Stimulated activated effector memory CD8-positive, alpha-beta T cell treated with anti-CD3 and anti-CD28 coated beads, Interleukin-12 subunit alpha, Interleukin-12 subunit beta, amount 100 ng/mL, for 72 hours (primary cell): ENCODE measurements at regions not wholly inside any gene's neighbourhood (a gene's known extent, or its start where the extent isn't known, plus 50 kb on each side); places are given as distances from the start of the nearest gene placed in this dataset.
"Not testable (repeated sequence)": the region's sequence is repeated elsewhere in the genome, so short reads cannot be mapped to it uniquely, and the experiment has no call there.

Source experiments
- ATAC-seq: fragments of 150-1000 bp; cut with Tn5 transposase; 2 replicates; pipeline ENCODE4 v1.10.0; 2021
- DNase-seq, 2 donors: peaks; one replicate each; pipeline ENCODE4 v3.0.0; 2021 to 2022; ENCODE audit warnings: low spot score in 2 of 2
- H3K27ac Mint-ChIP-seq: one replicate; pipeline ENCODE4 v1.8.0; 2022; ENCODE audit warnings: mild to moderate bottlenecking, mixed read lengths
- H3K36me3 Mint-ChIP-seq: one replicate; pipeline ENCODE4 v1.8.0; 2022; ENCODE audit warnings: mild to moderate bottlenecking, mixed read lengths
- H3K4me1 Mint-ChIP-seq: one replicate; pipeline ENCODE4 v1.8.0; 2022; ENCODE audit warnings: mixed read lengths
- H3K4me3 Mint-ChIP-seq: one replicate; pipeline ENCODE4 v1.8.0; 2022; ENCODE audit warnings: mild to moderate bottlenecking, mixed read lengths
- H3K9me3 Mint-ChIP-seq: one replicate; pipeline ENCODE4 v1.8.0; 2022; ENCODE audit warnings: mixed read lengths

DNA sequence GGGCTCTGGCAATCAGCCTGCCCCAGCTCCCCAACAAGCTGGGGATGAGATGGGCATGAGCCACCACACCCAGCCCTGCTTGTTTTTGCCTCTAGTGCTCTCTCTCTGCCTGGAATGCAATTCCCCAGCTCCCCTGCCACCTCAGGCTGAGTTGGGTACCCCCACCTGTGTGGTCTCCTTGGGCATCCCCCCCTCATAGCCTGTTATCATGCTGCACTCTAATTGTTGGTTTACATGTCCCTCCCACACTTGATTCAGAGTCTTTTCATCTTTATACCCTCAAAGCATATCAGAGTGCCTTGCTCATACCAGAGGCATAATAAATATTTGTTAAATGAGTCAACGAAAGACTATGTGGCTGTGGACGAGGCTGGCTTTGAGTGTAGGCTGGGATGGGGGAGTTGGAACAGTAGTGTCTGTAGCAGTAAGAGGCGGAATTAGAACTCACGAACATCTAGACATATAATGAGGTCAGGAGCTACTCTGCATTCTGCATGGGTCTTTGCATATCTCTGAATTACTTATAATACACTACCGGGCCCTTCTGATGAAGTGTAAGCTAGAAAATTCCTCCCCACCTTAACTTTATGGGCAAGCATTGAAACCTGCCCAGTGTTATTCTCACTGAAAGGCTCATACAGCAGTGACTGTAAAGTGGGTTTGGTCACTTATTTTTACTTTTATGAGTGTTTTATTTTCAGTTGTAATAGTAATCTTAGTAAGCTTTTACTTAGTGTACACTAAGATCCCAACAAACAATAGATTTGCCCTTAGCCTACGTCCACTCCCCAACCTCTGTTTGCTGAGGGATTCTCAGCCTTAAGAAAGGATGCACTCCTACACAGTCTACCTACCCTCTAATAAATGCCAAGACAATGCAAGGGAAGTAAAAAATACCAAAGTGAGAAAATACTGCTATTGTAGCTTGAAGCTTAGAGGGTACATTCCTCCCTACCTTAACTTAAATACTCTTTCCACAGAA lies 58.7 kb downstream of the EDN1 start:
- Mint-ChIP-seq H3K27ac (no peak overlapping the region), H3K4me1 (no peaks in the 10 kb centered on the region), H3K9me3 (peaks cover 6% of the 10 kb centered on the region), H3K36me3 (peaks cover 7% of the 10 kb centered on the region), H3K4me3 (no peak overlapping the region)
- ATAC-seq (no peak), DNase-seq (no peak)

DNA sequence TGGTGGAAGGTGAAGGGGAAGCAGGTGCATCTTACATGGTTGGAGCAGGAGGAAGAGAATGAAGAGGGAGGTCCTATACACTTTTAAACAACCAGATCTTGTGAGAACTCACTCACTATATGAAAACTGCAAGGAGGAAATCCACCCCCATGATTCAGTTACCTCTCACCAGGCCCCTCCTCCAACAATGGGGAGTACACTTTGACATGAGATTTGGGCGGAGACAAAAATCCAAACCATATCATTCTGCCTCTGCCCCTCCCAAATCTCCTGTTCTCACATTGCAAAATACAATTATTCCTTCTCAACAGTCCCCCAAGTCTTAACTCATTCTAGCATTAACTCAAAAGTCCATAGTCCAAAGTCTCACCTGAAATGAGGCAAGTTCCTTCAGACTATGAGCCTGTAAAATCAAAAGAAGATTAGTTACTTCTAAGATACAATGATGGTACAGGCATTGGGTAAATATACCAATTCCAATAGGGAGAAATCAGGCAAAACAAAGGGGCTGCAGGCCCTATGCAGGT lies 60.5 kb downstream of the EDN1 start:
- no peak for ATAC-seq
- no peaks in the 10 kb centered on the region for H3K4me1 Mint-ChIP-seq
- no peak overlapping the region for H3K4me3 Mint-ChIP-seq
- no peak for DNase-seq
- H3K27ac Mint-ChIP-seq: no peak overlapping the region
- H3K9me3 Mint-ChIP-seq: peaks cover 6% of the 10 kb centered on the region
- H3K36me3 Mint-ChIP-seq: peaks cover 7% of the 10 kb centered on the region

DNA sequence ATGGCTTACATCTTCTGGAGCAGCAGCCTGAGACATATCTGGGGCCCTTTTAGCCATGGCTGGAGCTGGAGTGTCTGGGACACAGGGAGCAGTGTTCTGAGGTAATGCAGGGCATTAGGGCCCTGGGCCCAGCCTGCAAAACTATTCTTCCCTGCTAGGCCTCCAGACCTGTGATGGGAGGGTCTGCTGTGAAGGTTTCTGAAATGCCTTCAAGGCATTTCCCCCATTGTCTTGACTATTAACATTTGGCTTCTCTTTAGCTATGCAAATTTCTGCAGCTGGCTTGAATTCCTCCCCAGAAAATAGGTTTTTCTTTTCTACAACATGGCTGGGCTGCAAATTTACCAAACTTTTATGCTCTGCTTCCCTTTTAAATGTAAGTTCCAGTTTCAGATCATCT lies 61.5 kb downstream of the EDN1 start:
- no peak overlapping the region for H3K4me3 Mint-ChIP-seq

DNA sequence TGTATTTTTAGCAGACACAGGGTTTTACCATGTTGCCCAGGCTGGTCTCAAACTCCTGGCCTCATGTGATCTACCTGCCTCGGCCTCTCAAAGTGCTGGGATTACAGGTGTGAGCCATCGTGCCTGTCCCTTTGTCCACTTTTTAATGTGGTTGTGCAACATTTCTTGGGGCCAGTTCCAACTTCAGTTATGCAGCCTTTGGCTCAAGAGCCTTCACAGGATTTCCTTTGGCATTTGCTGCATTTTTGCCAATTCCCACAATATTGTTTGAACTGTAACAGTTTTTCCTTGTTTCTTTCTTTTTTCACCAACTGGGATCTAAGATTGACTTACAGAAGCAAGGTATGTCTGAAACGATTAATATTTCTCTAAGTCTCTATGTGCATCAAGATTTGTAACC lies 63.6 kb downstream of the EDN1 start:
- DNase-seq: no peak

More for the DNA sequence above, 61.5 kb downstream of the EDN1 start:
- H3K36me3 Mint-ChIP-seq: peaks cover 7% of the 10 kb centered on the region
- H3K4me1 Mint-ChIP-seq: no peaks in the 10 kb centered on the region
- DNase-seq (no peak), ATAC-seq (no peak)
- H3K9me3 Mint-ChIP-seq: peaks cover 6% of the 10 kb centered on the region
- H3K27ac Mint-ChIP-seq: no peak overlapping the region

DNA sequence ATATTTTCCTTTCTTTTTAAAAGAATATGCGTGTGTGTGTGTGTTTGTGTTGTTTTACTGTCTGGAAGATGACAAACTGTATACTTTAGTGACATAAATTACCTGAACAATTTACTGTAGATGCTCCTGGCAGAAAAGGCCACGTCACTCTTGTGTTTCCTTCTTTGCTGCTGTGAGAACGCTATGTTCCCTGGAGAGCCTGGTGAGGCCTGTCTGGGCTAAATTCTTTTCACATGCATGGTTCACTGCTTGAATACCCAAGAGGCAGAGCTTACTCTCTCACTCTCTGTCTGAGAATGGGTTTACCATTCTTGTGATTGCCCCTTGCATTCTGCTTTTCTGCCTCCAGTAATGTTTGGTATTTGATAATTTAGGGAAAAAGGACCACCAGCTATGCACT lies 64.3 kb downstream of the EDN1 start:
- H3K4me1 Mint-ChIP-seq: no peaks in the 10 kb centered on the region
- DNase-seq: no peak

More for the DNA sequence above, 63.6 kb downstream of the EDN1 start:
- H3K4me3 Mint-ChIP-seq: no peak overlapping the region
- H3K36me3 Mint-ChIP-seq: no peaks in the 10 kb centered on the region
- H3K4me1 Mint-ChIP-seq: no peaks in the 10 kb centered on the region
- ATAC-seq: no peak
- peaks cover 6% of the 10 kb centered on the region for H3K9me3 Mint-ChIP-seq
- no peak overlapping the region for H3K27ac Mint-ChIP-seq

DNA sequence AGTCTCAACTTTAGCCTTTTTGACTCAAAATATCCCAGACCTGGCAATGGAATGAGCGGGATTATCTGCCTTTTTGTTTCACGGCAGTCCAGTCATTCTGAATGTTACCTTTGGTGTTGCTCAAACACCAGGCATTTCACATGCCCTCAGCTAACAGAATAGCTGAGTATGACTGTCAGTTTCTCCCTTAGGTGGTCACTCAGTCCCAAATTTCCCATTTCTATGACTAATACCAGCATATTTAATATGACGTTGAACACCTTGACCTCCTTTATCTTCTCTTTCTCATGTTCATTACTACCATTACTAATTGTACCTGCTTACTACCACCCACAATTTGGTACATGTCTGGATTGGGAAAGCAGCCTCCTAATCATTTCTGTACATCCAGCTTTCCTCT lies 65.2 kb downstream of the EDN1 start:
- DNase-seq: no peak
- Mint-ChIP-seq H3K27ac (no peak overlapping the region), H3K36me3 (no peaks in the 10 kb centered on the region), H3K9me3 (peaks cover 6% of the 10 kb centered on the region), H3K4me3 (no peak overlapping the region), H3K4me1 (no peaks in the 10 kb centered on the region)
- no peak for ATAC-seq

More for the DNA sequence above, 64.3 kb downstream of the EDN1 start:
- peaks cover 6% of the 10 kb centered on the region for H3K9me3 Mint-ChIP-seq
- no peak overlapping the region for H3K27ac Mint-ChIP-seq
- no peak overlapping the region for H3K4me3 Mint-ChIP-seq
- H3K36me3 Mint-ChIP-seq: no peaks in the 10 kb centered on the region
- no peak for ATAC-seq

DNA sequence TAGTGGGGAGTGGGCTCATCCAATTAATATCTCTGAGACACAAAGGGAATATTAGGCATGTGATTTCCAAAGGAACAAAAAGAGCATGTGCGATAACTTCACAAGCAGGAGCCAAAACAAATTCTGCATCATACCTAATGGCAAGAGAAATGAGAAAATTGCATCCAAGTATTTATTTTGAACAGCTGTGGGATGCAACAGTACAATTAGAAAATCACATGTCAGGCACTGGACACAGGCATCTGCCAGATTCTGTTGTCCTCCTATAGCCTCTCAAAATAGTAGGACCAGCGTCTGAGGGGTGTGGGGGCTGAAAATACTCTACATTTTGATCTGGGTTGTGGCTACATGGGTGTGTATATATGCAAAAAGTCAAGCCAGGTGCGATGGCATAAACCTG lies 66.3 kb downstream of the EDN1 start:
- Mint-ChIP-seq H3K9me3 (peaks cover 6% of the 10 kb centered on the region), H3K4me1 (no peaks in the 10 kb centered on the region), H3K4me3 (no peak overlapping the region), H3K27ac (no peak overlapping the region), H3K36me3 (no peaks in the 10 kb centered on the region)
- DNase-seq (no peak), ATAC-seq (no peak)

DNA sequence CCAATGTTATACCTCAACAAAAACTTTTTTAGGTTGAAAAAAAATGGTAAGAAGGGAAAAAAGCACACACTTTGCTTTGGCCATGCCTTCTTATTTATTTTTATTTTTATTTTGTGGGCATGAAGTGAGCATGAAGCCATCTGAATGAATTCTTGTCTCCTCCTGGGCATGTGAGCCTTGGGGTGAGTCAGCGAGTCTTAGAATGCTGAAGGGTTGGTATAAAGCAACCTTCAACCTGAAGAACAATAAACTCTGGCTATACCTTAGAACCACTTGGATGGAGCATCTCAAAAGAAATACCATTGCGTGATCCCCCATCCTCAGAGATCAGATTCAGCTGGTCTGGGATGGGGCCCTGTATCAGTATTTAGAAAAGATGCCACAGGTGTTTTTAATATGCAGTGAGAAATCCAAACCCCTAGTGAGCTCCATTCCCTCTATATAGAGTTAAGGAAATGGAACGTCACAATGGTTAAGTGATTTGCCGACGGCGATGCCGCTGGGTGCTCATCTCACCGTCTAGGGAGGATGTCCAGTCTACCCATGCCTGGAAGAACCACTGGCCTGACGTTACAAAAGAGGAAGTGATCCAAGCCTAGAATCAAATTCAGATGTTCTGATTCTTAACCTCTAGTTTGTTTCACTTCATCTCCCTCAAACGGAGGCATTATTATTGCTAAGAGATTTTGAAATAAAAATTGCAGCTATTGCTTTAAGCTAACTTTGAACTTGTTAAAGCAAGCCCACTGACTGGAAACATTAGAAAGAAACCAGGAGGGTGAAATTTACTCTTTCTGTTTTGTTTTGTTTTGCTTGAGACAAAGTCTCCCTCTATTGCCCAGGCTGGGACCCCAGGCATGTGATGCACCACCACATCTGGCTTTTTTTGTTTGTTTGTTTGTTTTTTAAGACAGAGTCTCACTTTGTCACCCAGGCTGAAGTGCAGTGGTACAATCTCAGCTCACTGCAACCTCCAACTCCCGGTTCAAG lies 67.1 kb downstream of the EDN1 start:
- Mint-ChIP-seq H3K4me3 (no peak overlapping the region), H3K4me1 (no peaks in the 10 kb centered on the region), H3K9me3 (peaks cover 4% of the 10 kb centered on the region), H3K36me3 (no peaks in the 10 kb centered on the region), H3K27ac (no peak overlapping the region)
- ATAC-seq (no peak), DNase-seq (no peak)

DNA sequence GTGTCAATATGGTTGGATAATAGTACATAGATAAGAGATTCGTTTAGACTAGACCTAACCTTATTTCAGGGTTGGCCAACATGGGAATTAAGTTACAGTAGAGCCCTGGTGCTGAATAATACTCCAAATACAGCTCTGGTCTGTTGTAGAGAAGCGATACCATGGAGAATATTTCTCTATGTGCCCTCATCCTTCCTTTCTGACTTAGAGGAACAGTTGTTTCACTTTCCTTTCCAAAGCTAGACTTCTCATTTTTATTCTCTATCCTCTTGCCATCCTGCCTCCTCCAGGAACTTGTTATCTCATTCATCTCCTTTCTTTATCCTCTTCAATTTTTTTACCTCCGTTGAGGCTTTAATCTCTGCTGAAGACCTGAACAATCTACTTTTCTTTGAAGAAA lies 68.9 kb downstream of the EDN1 start:
- no peak for ATAC-seq

DNA sequence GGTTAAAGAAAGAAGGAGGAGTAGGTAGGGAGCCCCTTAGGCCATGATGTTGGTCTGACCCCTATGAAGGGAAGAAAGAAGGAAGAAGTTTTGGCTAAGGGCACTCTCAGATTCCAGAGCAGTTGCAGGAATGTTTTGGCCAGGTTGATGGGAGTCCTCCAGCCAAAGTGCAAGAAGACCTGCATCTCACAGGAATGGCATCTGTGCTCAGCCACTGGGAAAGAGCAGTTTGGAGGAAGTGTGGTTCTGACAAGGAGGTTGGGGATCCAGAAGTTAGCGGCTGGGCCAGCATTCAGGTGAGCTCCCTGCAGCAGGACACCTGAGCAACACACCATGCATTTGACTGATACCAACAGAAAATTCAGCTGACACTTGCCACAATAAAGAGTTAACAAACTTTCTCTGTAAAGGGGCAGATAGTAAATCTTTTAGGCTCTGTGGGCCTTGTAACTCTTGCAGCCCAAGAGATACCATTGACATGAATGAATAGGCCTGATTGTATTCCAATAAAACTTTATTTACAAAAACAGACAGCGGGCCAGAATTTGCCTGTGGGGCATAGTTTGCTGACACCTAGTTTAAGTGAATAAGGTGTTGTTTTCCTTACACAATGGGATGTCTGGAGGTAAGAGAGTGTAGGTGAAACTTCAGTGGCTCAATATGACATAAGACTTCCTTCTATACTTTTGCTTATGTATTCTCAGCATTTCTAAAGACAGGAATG lies 71.0 kb downstream of the EDN1 start:
- no peak for DNase-seq
- H3K36me3 Mint-ChIP-seq: no peaks in the 10 kb centered on the region
- no peaks in the 10 kb centered on the region for H3K9me3 Mint-ChIP-seq
- no peak overlapping the region for H3K4me3 Mint-ChIP-seq
- H3K27ac Mint-ChIP-seq: no peak overlapping the region
- ATAC-seq: no peak
- no peaks in the 10 kb centered on the region for H3K4me1 Mint-ChIP-seq

More for the DNA sequence above, 68.9 kb downstream of the EDN1 start:
- DNase-seq: no peak
- Mint-ChIP-seq H3K9me3 (no peaks in the 10 kb centered on the region), H3K27ac (no peak overlapping the region), H3K4me1 (no peaks in the 10 kb centered on the region), H3K36me3 (no peaks in the 10 kb centered on the region), H3K4me3 (no peak overlapping the region)

DNA sequence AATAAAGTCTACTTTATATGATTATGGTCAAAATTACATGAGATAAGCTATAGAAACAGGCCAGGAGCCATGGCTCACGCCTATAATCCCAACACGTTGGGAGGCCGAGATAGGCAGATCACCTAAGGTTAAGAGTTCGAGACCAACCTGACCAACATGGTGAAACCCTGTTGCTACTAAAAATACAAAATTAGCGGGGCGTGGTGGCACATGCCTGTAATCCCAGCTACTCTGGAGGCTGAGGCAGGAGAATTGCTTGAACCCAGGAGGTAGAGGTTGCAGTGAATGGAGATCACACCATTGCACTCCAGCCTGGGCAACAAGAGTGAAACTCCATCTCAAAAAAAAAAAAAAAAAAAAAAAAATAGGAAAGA lies 73.1 kb downstream of the EDN1 start:
- not testable (repeated sequence) for H3K4me1 Mint-ChIP-seq, H3K9me3 Mint-ChIP-seq, DNase-seq, H3K36me3 Mint-ChIP-seq, H3K4me3 Mint-ChIP-seq, ATAC-seq, H3K27ac Mint-ChIP-seq

DNA sequence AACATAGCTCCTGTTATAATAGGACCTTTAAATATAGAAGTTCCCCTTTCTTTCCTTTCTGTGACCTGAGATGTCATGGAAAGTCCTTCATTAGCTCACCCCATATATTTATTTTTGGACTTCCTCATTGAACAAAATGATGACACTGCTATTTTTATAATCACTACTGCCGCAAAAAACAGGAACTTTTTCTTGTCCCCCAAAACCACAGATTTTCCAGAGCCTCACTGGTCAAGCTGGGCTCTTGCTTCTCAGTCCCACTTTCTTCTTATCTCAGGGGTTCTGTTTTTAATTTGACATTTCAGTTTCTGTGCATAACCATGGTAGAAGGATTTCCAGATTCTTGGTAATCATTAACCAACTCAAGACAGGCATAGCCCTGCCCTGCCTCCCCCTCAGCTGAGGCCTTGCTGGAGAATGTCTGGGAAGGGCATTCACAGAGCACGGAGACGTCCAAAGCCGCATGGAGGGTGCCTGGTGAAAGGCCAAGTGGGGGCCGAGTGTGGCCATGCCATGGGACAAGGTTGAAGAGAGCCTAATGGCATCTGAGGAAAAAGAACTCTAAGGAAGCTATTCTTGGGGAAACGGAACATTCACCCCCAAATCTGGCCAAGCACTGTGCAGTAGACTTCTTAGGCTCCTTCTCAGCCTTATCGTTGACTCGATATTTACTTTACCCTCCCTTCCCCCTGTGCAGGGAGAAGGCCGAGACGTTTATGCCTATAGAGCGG lies 73.7 kb downstream of the EDN1 start:
- ATAC-seq (no peak), DNase-seq (no peak)
- Mint-ChIP-seq H3K4me1 (no peaks in the 10 kb centered on the region), H3K36me3 (no peaks in the 10 kb centered on the region), H3K27ac (no peak overlapping the region), H3K4me3 (no peak overlapping the region), H3K9me3 (peaks cover 7% of the 10 kb centered on the region)

DNA sequence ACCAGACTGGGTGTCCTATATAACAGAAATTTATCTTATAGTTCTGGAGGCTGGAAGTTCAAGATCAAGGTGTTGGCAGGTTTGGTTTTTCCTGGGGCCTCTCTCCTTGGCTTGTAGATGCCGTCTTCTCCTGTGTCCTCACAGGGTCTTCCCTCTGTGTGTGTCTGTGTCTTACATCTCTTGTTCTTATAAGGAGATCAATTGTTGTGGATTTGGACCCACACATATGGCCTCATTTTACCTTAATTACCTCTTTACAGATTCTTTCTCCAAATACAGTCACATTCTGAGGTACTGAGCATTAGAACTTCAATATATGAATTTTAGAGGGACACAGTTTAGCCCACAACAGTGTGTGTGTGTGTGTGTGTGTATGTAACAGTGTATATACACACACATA lies 74.5 kb downstream of the EDN1 start:
- Mint-ChIP-seq H3K4me3 (no peak overlapping the region), H3K36me3 (no peaks in the 10 kb centered on the region), H3K4me1 (no peaks in the 10 kb centered on the region), H3K27ac (no peak overlapping the region), H3K9me3 (peaks cover 7% of the 10 kb centered on the region)
- no peak for DNase-seq
- no peak for ATAC-seq

DNA sequence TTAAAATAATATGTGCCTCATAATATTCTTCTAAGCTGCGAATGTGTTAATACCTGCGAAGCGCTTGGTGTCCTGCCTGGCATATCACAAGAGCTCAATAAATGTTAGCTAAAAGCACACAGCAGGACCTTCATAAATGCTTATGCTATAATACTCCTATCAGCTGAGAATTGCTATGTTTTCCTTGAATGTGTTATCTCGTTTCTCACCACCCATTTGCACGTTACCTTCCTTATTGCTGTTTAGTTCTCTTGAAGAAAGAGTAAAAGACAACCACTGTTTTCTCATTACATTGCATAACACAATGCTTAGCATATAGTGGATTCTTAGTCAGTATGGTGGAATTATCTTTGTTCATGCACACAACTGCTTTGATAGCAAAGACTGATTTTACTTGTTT lies 76.6 kb downstream of the EDN1 start:
- Mint-ChIP-seq H3K4me3 (no peak overlapping the region), H3K27ac (no peak overlapping the region), H3K4me1 (no peaks in the 10 kb centered on the region), H3K36me3 (no peaks in the 10 kb centered on the region), H3K9me3 (peaks cover 7% of the 10 kb centered on the region)
- no peak for ATAC-seq
- DNase-seq: no peak
